K562 (cell line): ENCODE measurements at regions not wholly inside any gene's neighbourhood (a gene's known extent, or its start where the extent isn't known, plus 50 kb on each side); places are given as distances from the start of the nearest gene placed in this dataset.

Experiments used
- ATAC-seq: fragments of 200-7000 bp; cut with Tn5 transposase; 3 replicates; pipeline ENCODE4 v1.9.1; 2020; ENCODE audit warnings: moderate library complexity
- BruUV-seq: library from RNA; stranded (reverse); fragments of 400-500 nt; replicated peaks from 2 replicates; lab custom pipeline; 2021; lab: Mats Ljungman, UMichigan
- CTCF ChIA-PET: fragments of 300-600 bp; formaldehyde crosslinking; extraction: SDS; loops from one replicate; lab custom pipeline; 2021; ENCODE audit warnings: low intra/inter-chr PET ratio; lab: Yijun Ruan, JAX
- POLR2A ChIA-PET: fragments of 300-600, 350-650 bp; sonication (Branson Sonifier 250); formaldehyde crosslinking; extraction: SDS; loops from one replicate; lab custom pipeline; 2021; ENCODE audit warnings: antibody characterized with exemption, inconsistent platforms; lab: Yijun Ruan, JAX
- DNase-seq, 4 experiments: peaks; one replicate each; pipeline versions ENCODE4 v3.0.0 to v3.0.0-alpha.2; 2011 to 2018; ENCODE audit warnings: low spot score in 3 of 4, mixed read lengths in 3 of 4; ENCODE audit errors: extremely low read depth in 1 of 4
- FAIRE-seq: peaks from 2 replicates; lab custom pipeline; 2011; peaks lifted over from hg19 to GRCh38; lab: Jason Lieb, UNC
- H2AFZ ChIP-seq: 2 replicates; pipeline ENCODE4 v1.6.0; 2011; ENCODE audit warnings: low read depth, low read length, control low read depth, inconsistent platforms
- H3K27ac ChIP-seq: fragments of 200-600 bp; 3 replicates; pipeline ENCODE4 v1.8.0; 2011; ENCODE audit warnings: low read depth, mild to moderate bottlenecking, control low read depth, inconsistent platforms, low read length, moderate library complexity, mixed read lengths; ENCODE audit errors: extremely low read depth
- H3K27me3 ChIP-seq, 2 experiments: fragments of 300-600 bp in 1 of 2; 2 replicates in 1 of 2; 3 replicates in 1 of 2; pipeline versions ENCODE4 v1.6.0 to v1.8.0; 2011; ENCODE audit warnings: inconsistent platforms in 2 of 2, low read length in 2 of 2, mild to moderate bottlenecking in 1 of 2, mixed read lengths in 1 of 2, moderate library complexity in 1 of 2; ENCODE audit not compliant: control insufficient read depth in 2 of 2, insufficient read depth in 2 of 2
- H3K36me3 ChIP-seq: fragments of 300-600 bp; 3 replicates; pipeline ENCODE4 v1.8.0; 2011; ENCODE audit warnings: mild to moderate bottlenecking, low read length, inconsistent platforms; ENCODE audit not compliant: control insufficient read depth, insufficient read depth
- H3K4me1 ChIP-seq, 2 experiments: fragments of 200-600 bp in 1 of 2; replicated peaks in 1 of 2; 2 replicates in 1 of 2; 3 replicates in 1 of 2; pipeline versions ENCODE4 v1.5.1 to v1.8.0; 2011; ENCODE audit warnings: inconsistent platforms in 2 of 2, low read length in 2 of 2, mild to moderate bottlenecking in 1 of 2, mixed read lengths in 1 of 2, moderate library complexity in 1 of 2; ENCODE audit not compliant: control insufficient read depth in 2 of 2, insufficient read depth in 2 of 2
- H3K4me2 ChIP-seq: 2 replicates; pipeline ENCODE4 v1.6.1; 2011; ENCODE audit warnings: low read length, control low read depth, inconsistent platforms, mixed read lengths; ENCODE audit not compliant: insufficient read depth
- H3K4me3 ChIP-seq: fragments of 200-600 bp; sonication (generic), shearing (Covaris generic); 2 replicates; pipeline ENCODE4 v1.5.1; 2016; ENCODE audit warnings: control low read depth, inconsistent platforms
- H3K79me2 ChIP-seq: fragments of 200-600 bp; 3 replicates; pipeline ENCODE4 v1.8.0; 2011; ENCODE audit warnings: low read length, inconsistent platforms; ENCODE audit not compliant: control insufficient read depth, insufficient read depth
- H3K9ac ChIP-seq, 2 experiments: 2 replicates each; pipeline versions ENCODE4 v1.6.0 to v1.6.1; 2011; ENCODE audit warnings: low read depth in 2 of 2, low read length in 2 of 2, control low read depth in 1 of 2, inconsistent platforms in 1 of 2, mild to moderate bottlenecking in 1 of 2, mixed read lengths in 1 of 2; ENCODE audit not compliant: insufficient read depth in 1 of 2
- H3K9me1 ChIP-seq: one replicate; pipeline ENCODE4 v1.6.0; 2011; ENCODE audit warnings: inconsistent platforms, mild to moderate bottlenecking, low read length, moderate library complexity; ENCODE audit not compliant: control insufficient read depth, insufficient read depth
- H3K9me3 ChIP-seq: replicated peaks from 2 replicates; pipeline ENCODE4 v1.5.1; 2011; ENCODE audit warnings: low read depth, low read length, inconsistent platforms; ENCODE audit not compliant: control insufficient read depth, insufficient read depth
- H4K20me1 ChIP-seq: replicated peaks from 2 replicates; pipeline ENCODE4 v1.6.1; 2011; ENCODE audit warnings: low read length, inconsistent platforms, mixed read lengths; ENCODE audit not compliant: control insufficient read depth, insufficient read depth
- CHCHD3 ChIP-seq: fragments of 250-450 bp; sonication (Bioruptor Pico); IDR thresholded peaks from 2 replicates; pipeline ENCODE4 v2.1.2; 2022; ENCODE audit warnings: mild to moderate bottlenecking
- HINFP ChIP-seq: fragments of 450-650 bp; conservative IDR thresholded peaks from 2 replicates; pipeline ENCODE4 v1.6.1; 2016; ENCODE audit warnings: missing genetic modification characterization, low read depth, mild to moderate bottlenecking, control low read depth, missing compliant biosample characterization
- IRF1 ChIP-seq: sonication (generic); formaldehyde crosslinking; IDR thresholded peaks from 2 replicates; pipeline ENCODE4 v1.8.0; 2022; ENCODE audit warnings: missing genetic modification reagents, mild to moderate bottlenecking, borderline replicate concordance
- KHSRP ChIP-seq: fragments of 450-650 bp; IDR thresholded peaks from 2 replicates; pipeline ENCODE4 v1.6.1; 2017
- WGBS: fragments of 100-300 bp; shearing (Covaris generic); methylation state at CpG from one replicate; pipeline ENCODE4 v1.1.6; 2016; ENCODE audit warnings: low coverage, mixed read lengths; ENCODE audit not compliant: insufficient coverage; ENCODE audit errors: missing lambda C conversion rate; 5-methylcytosine and 5-hydroxymethylcytosine counted together
- in situ Hi-C: fragments of 300-500 bp; cut with MboI; formaldehyde crosslinking; loops from 4 replicates; pipeline ENCODE4 v1.15.0; 2018; ENCODE audit warnings: inconsistent platforms, mixed read lengths
- intact Hi-C: fragments of 100-400 bp; cut with micrococcal nuclease; formaldehyde crosslinking; loops from 2 replicates; pipeline ENCODE4 v1.14.2; 2022
- TF ChIP-seq, protein P1 (sequence below): IDR thresholded peaks from 2 replicates; pipeline ENCODE4 v1.6.1; 2011; ENCODE audit not compliant: insufficient read length; ENCODE audit errors: extremely low read depth
- TF ChIP-seq, protein P2 (sequence below), 2 experiments: IDR thresholded peaks; 2 replicates each; pipeline ENCODE4 v1.6.1; 2012; ENCODE audit warnings: improper control_type of control experiment in 2 of 2, low read depth in 2 of 2, low read length in 2 of 2, borderline replicate concordance in 1 of 2
- TF ChIP-seq, protein P3 (sequence below): sonication (generic); formaldehyde crosslinking; IDR thresholded peaks from 2 replicates; pipeline ENCODE4 v1.8.1; 2023; ENCODE audit warnings: mild to moderate bottlenecking, missing genetic modification reagents
- TF ChIP-seq, protein P4 (sequence below): fragments of 450-650 bp; IDR thresholded peaks from 2 replicates; pipeline ENCODE4 v1.6.1; 2017; ENCODE audit warnings: mild to moderate bottlenecking, moderate library complexity

DNA sequence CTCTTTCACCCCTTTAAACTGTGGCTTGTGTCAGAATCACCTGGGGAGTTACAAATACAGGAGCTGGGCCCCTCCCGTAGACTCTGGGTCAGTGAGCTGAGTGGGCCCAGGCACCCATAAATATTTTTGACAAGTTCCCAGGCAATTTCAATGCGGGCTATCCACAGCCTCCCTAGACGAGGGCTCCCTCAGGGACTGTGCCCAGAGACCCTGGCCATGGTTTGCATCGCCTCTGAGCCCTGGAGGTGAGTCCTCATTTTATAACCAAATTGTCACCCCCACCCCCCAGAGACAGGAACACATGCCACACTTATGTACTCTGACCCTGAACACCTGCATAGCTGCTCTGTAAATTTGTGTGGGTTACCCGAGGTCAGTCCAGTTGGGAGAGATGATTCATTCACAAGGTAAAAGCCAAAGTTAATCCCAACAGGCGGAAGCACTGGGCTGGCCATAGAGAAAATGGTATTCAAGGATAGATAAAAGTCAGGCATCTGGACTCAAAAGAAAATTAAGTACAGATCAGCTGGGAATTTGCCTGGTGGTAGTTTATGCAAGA, 146.5 kb upstream of the SLC6A11 start (continued):
- no peak for TF ChIP-seq IRF1 (CRISPR knock-in tag)

DNA sequence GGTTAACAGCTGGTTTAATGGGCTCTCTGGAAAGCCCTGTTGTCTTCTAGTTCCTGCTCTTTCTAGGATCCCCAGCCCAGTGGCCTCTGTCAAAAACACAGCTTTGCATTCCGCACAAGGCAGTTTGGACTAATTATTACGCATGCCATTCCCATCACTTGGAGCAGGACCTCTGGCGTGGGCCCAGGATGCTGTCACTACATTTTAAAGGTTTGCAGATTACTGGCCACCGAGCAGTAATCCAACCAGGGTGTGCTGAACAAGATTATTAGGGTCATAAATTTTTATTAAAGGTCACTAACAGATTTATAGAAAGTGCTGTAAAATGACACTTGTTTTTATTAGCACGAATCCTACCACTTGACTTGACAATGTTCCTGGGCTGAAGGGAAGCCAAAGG, 143.6 kb upstream of the SLC6A11 start:
- ChIA-PET POLR2A (no interaction called here), CTCF (no interaction called here)
- Histone ChIP-seq H3K27me3 (peaks cover 4 to 13% of the 10 kb centered on the region in 2 experiments; a peak in 2 of 5 replicates), H3K27ac (no peak overlapping the region), H4K20me1 (peaks cover 8% of the 10 kb centered on the region; the same call in 1 of the 2 replicates), H3K4me2 (no peak overlapping the region), H3K9me1 (no peaks in the 10 kb centered on the region), H3K4me1 (no peaks in the 10 kb centered on the region), H3K9ac (no peak overlapping the region), H3K36me3 (no peaks in the 10 kb centered on the region), H3K79me2 (no peaks in the 10 kb centered on the region), H3K4me3 (no peak overlapping the region), H3K9me3 (no peaks in the 10 kb centered on the region), H2AFZ (no peak overlapping the region)
- ATAC-seq, result no peak
- intact Hi-C loops, result no loop called here
- no peak for DNase-seq
- 0% methylated on average over 5 of the region's 5 CpGs for WGBS
- no peak for FAIRE-seq
- BruUV-seq, result no TSS peak
- in situ Hi-C loops, result no loop called here
- TF ChIP-seq, protein P1, sequence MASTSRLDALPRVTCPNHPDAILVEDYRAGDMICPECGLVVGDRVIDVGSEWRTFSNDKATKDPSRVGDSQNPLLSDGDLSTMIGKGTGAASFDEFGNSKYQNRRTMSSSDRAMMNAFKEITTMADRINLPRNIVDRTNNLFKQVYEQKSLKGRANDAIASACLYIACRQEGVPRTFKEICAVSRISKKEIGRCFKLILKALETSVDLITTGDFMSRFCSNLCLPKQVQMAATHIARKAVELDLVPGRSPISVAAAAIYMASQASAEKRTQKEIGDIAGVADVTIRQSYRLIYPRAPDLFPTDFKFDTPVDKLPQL, result no peak
- no peak for TF ChIP-seq KHSRP
- no peak for TF ChIP-seq CHCHD3 (CRISPR knock-in tag)
- TF ChIP-seq, protein P2, sequence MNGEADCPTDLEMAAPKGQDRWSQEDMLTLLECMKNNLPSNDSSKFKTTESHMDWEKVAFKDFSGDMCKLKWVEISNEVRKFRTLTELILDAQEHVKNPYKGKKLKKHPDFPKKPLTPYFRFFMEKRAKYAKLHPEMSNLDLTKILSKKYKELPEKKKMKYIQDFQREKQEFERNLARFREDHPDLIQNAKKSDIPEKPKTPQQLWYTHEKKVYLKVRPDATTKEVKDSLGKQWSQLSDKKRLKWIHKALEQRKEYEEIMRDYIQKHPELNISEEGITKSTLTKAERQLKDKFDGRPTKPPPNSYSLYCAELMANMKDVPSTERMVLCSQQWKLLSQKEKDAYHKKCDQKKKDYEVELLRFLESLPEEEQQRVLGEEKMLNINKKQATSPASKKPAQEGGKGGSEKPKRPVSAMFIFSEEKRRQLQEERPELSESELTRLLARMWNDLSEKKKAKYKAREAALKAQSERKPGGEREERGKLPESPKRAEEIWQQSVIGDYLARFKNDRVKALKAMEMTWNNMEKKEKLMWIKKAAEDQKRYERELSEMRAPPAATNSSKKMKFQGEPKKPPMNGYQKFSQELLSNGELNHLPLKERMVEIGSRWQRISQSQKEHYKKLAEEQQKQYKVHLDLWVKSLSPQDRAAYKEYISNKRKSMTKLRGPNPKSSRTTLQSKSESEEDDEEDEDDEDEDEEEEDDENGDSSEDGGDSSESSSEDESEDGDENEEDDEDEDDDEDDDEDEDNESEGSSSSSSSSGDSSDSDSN (IDR thresholded peaks at IDR 0.05; ENCODE audit: borderline replicate concordance in 1 of 2, low read depth in 2 of 2, low read length in 2 of 2), result no peak
- no peak for TF ChIP-seq HINFP
- TF ChIP-seq, protein P3, sequence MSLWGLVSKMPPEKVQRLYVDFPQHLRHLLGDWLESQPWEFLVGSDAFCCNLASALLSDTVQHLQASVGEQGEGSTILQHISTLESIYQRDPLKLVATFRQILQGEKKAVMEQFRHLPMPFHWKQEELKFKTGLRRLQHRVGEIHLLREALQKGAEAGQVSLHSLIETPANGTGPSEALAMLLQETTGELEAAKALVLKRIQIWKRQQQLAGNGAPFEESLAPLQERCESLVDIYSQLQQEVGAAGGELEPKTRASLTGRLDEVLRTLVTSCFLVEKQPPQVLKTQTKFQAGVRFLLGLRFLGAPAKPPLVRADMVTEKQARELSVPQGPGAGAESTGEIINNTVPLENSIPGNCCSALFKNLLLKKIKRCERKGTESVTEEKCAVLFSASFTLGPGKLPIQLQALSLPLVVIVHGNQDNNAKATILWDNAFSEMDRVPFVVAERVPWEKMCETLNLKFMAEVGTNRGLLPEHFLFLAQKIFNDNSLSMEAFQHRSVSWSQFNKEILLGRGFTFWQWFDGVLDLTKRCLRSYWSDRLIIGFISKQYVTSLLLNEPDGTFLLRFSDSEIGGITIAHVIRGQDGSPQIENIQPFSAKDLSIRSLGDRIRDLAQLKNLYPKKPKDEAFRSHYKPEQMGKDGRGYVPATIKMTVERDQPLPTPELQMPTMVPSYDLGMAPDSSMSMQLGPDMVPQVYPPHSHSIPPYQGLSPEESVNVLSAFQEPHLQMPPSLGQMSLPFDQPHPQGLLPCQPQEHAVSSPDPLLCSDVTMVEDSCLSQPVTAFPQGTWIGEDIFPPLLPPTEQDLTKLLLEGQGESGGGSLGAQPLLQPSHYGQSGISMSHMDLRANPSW (CRISPR knock-in tag), result no peak
- TF ChIP-seq, protein P4, sequence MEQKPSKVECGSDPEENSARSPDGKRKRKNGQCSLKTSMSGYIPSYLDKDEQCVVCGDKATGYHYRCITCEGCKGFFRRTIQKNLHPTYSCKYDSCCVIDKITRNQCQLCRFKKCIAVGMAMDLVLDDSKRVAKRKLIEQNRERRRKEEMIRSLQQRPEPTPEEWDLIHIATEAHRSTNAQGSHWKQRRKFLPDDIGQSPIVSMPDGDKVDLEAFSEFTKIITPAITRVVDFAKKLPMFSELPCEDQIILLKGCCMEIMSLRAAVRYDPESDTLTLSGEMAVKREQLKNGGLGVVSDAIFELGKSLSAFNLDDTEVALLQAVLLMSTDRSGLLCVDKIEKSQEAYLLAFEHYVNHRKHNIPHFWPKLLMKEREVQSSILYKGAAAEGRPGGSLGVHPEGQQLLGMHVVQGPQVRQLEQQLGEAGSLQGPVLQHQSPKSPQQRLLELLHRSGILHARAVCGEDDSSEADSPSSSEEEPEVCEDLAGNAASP, result no peak
